HEK293 (cell line): ENCODE measurements at regions not wholly inside any gene's neighbourhood (a gene's known extent, or its start where the extent isn't known, plus 50 kb on each side); places are given as distances from the start of the nearest gene placed in this dataset.

Experiments
- ATF2 ChIP-seq: fragments of 450-650 bp; formaldehyde crosslinking; IDR thresholded peaks from 2 replicates; pipeline ENCODE4 v1.5.1; 2016; ENCODE audit warnings: missing biosample characterization, missing genetic modification characterization, low read depth
- CTCF ChIP-seq: fragments of 450-650 bp; formaldehyde crosslinking; IDR thresholded peaks from 2 replicates; pipeline ENCODE4 v1.5.1; 2016; ENCODE audit warnings: missing biosample characterization, missing genetic modification characterization
- EGR2 ChIP-seq: fragments of 450-650 bp; formaldehyde crosslinking; IDR thresholded peaks from 2 replicates; pipeline ENCODE4 v1.5.1; 2016; ENCODE audit warnings: low read depth, missing biosample characterization, missing genetic modification characterization
- ZBTB44 ChIP-seq: fragments of 450-650 bp; IDR thresholded peaks from 2 replicates; pipeline ENCODE4 v1.5.1; 2018; ENCODE audit warnings: missing biosample characterization, mild to moderate bottlenecking, missing genetic modification characterization
- ZFP3 ChIP-seq: fragments of 450-650 bp; formaldehyde crosslinking; IDR thresholded peaks from 2 replicates; pipeline ENCODE4 v1.5.1; 2016; ENCODE audit warnings: low read depth, missing biosample characterization, missing genetic modification characterization
- ZNF239 ChIP-seq: fragments of 450-650 bp; formaldehyde crosslinking; IDR thresholded peaks from 2 replicates; pipeline ENCODE4 v1.5.1; 2016; ENCODE audit warnings: missing biosample characterization, missing genetic modification characterization
- ZNF335 ChIP-seq: fragments of 450-650 bp; formaldehyde crosslinking; conservative IDR thresholded peaks from 2 replicates; pipeline ENCODE4 v1.5.1; 2016; ENCODE audit warnings: missing biosample characterization, missing genetic modification characterization
- ZNF350 ChIP-seq: fragments of 450-650 bp; formaldehyde crosslinking; IDR thresholded peaks from 2 replicates; pipeline ENCODE4 v1.5.0; 2017; ENCODE audit warnings: missing biosample characterization, mild to moderate bottlenecking, missing genetic modification characterization
- ZNF792 ChIP-seq: fragments of 450-650 bp; formaldehyde crosslinking; IDR thresholded peaks from 2 replicates; pipeline ENCODE4 v1.5.1; 2016; ENCODE audit warnings: missing biosample characterization, missing genetic modification characterization

GRCh38 chr4:151613290-151613689 lies 147.5 kb downstream of the GATB start:
- TF ChIP-seq ZNF792 (no peak), CTCF (tag by site-specific recombination) (no peak), ZFP3 (tag by site-specific recombination) (no peak), ZNF350 (tag by site-specific recombination) (no peak), EGR2 (no peak), ATF2 (tag by site-specific recombination) (no peak), ZNF239 (no peak), ZNF335 (no peak), ZBTB44 (tag by site-specific recombination) (no peak)
